Right kidney (tissue), 1 donor: ENCODE measurements at regions not wholly inside any gene's neighbourhood (a gene's known extent, or its start where the extent isn't known, plus 50 kb on each side); places are given as distances from the start of the nearest gene placed in this dataset.
"Not testable (repeated sequence)": the region's sequence is repeated elsewhere in the genome, so short reads cannot be mapped to it uniquely, and the experiment has no call there.

ENCODE experiments used
- DNase-seq: peaks from one replicate; pipeline ENCODE4 v3.0.0-alpha.2; 2016

- DNase-seq, result no peak
Observed at GRCh38 chr11:21727102-21727501, 465.8 kb upstream of the ANO5 start.

- no peak for DNase-seq
Observed at GRCh38 chr11:21736404-21736803, 456.5 kb upstream of the ANO5 start.

GRCh38 chr11:21752475-21753243 is 440.2 kb upstream of the ANO5 start:
- not testable (repeated sequence) for DNase-seq

GRCh38 chr11:21753244-21753767 is 439.6 kb upstream of the ANO5 start:
- DNase-seq, result not testable (repeated sequence)

GRCh38 chr11:21761000-21761399 is 431.9 kb upstream of the ANO5 start:
- no peak for DNase-seq

GRCh38 chr11:21768388-21768787 is 424.5 kb upstream of the ANO5 start:
- DNase-seq, result no peak

GRCh38 chr11:21769188-21769587 is 423.7 kb upstream of the ANO5 start:
- DNase-seq, result no peak

- no peak for DNase-seq
Observed at GRCh38 chr11:21771097-21771496, 421.8 kb upstream of the ANO5 start.

GRCh38 chr11:21774212-21774611 is 418.7 kb upstream of the ANO5 start:
- DNase-seq, result no peak

- no peak for DNase-seq
Observed at GRCh38 chr11:21775911-21776310, 417.0 kb upstream of the ANO5 start.

GRCh38 chr11:21783954-21784353 is 408.9 kb upstream of the ANO5 start:
- no peak for DNase-seq

- DNase-seq, result no peak
Observed at GRCh38 chr11:21785351-21785750, 407.5 kb upstream of the ANO5 start.

- DNase-seq, result no peak
Observed at GRCh38 chr11:21794306-21794705, 398.6 kb upstream of the ANO5 start.

- DNase-seq, result no peak
Observed at GRCh38 chr11:21798216-21798615, 394.7 kb upstream of the ANO5 start.

GRCh38 chr11:21804523-21804922 is 388.4 kb upstream of the ANO5 start:
- not testable (repeated sequence) for DNase-seq

- DNase-seq, result no peak
Observed at GRCh38 chr11:21806508-21806907, 386.4 kb upstream of the ANO5 start.

GRCh38 chr11:21806947-21807346 is 385.9 kb upstream of the ANO5 start:
- DNase-seq, result no peak

- DNase-seq, result no peak
Observed at GRCh38 chr11:21807350-21807749, 385.5 kb upstream of the ANO5 start.

GRCh38 chr11:21810650-21811049 is 382.2 kb upstream of the ANO5 start:
- DNase-seq, result no peak

- DNase-seq, result no peak
Observed at GRCh38 chr11:21811572-21811971, 381.3 kb upstream of the ANO5 start.

GRCh38 chr11:21814169-21814568 is 378.7 kb upstream of the ANO5 start:
- DNase-seq, result no peak

- DNase-seq, result no peak
Observed at GRCh38 chr11:21817696-21818095, 375.2 kb upstream of the ANO5 start.

GRCh38 chr11:21820176-21820575 is 372.7 kb upstream of the ANO5 start:
- DNase-seq, result no peak

- DNase-seq, result no peak
Observed at GRCh38 chr11:21825127-21825526, 367.8 kb upstream of the ANO5 start.
